ENCODE measurements at regions not wholly inside any gene's neighbourhood (a gene's known extent, or its start where the extent isn't known, plus 50 kb on each side); places are given as distances from the start of the nearest gene placed in this dataset.

- 84 to 90% methylated on average over 4 of the region's 4 CpGs for WGBS, 2 donors
- TF ChIP-seq, protein P1, sequence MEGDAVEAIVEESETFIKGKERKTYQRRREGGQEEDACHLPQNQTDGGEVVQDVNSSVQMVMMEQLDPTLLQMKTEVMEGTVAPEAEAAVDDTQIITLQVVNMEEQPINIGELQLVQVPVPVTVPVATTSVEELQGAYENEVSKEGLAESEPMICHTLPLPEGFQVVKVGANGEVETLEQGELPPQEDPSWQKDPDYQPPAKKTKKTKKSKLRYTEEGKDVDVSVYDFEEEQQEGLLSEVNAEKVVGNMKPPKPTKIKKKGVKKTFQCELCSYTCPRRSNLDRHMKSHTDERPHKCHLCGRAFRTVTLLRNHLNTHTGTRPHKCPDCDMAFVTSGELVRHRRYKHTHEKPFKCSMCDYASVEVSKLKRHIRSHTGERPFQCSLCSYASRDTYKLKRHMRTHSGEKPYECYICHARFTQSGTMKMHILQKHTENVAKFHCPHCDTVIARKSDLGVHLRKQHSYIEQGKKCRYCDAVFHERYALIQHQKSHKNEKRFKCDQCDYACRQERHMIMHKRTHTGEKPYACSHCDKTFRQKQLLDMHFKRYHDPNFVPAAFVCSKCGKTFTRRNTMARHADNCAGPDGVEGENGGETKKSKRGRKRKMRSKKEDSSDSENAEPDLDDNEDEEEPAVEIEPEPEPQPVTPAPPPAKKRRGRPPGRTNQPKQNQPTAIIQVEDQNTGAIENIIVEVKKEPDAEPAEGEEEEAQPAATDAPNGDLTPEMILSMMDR (IDR thresholded peaks at IDR 0.05), result no peak
- no peak for TF ChIP-seq POLR2A (IDR thresholded peaks at IDR 0.05)
- intact Hi-C loops (cut with DNase I; ENCODE audit: low total_unique reads), result no loop called here
- H3K4me3 ChIP-seq (ENCODE audit: low read depth, poor library complexity, severe bottlenecking), result no peak overlapping the region
- DNase-seq (ENCODE audit: low spot score in 2 of 2), result no peak
Measured at GRCh38 chr18:74005320-74006109, 142.1 kb downstream of the FBXO15 start.

GRCh38 chr18:73992242-73993022, 155.2 kb downstream of the FBXO15 start:
- WGBS, 2 donors, result 74 to 80% methylated on average over 5 of the region's 5 CpGs
- intact Hi-C loops (cut with DNase I; ENCODE audit: low total_unique reads), result no loop called here
- H3K4me3 ChIP-seq (ENCODE audit: low read depth, poor library complexity, severe bottlenecking), result no peak overlapping the region
- TF ChIP-seq, protein P1 (IDR thresholded peaks at IDR 0.05), result no peak
- TF ChIP-seq POLR2A (IDR thresholded peaks at IDR 0.05), result no peak
- DNase-seq (ENCODE audit: low spot score in 2 of 2), result no peak

DNA sequence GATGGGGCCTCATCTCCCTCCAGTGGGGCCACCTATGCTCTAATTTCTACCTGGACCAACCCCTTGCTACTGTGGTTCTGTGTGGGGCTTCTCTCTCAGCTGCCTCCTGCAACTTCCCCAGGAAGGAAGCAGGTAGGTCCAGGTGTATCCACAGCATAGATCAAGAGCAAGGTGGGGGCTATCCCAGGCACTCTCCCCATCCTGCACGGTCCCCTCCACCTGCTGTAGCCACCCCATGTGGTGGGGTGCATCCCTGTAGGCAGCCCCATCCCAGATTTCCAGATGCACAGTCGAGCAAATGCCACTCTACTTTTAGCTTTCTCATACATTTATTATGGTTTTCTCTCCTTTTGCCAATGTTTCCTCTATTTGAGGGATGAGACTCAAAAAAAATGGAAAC, 156.1 kb downstream of the FBXO15 start:
- TF ChIP-seq, protein P1 (IDR thresholded peaks at IDR 0.05), result no peak
- no peak for TF ChIP-seq POLR2A (IDR thresholded peaks at IDR 0.05)
- DNase-seq (ENCODE audit: low spot score in 2 of 2), result no peak
- 63 to 75% methylated on average over 2 of the region's 2 CpGs for WGBS, 2 donors
- H3K4me3 ChIP-seq (ENCODE audit: low read depth, poor library complexity, severe bottlenecking), result no peak overlapping the region
- intact Hi-C loops (cut with DNase I; ENCODE audit: low total_unique reads), result no loop called here

- TF ChIP-seq, protein P1 (IDR thresholded peaks at IDR 0.05), result no peak
- no peak for TF ChIP-seq POLR2A (IDR thresholded peaks at IDR 0.05)
- WGBS, 2 donors, result 88 to 94% methylated on average over 6 of the region's 6 CpGs
- H3K4me3 ChIP-seq (ENCODE audit: low read depth, poor library complexity, severe bottlenecking), result no peak overlapping the region
- intact Hi-C loops (cut with DNase I; ENCODE audit: low total_unique reads), result no loop called here
- no peak for DNase-seq (ENCODE audit: low spot score in 2 of 2)
Measured at GRCh38 chr18:73990258-73990657, 157.4 kb downstream of the FBXO15 start.

DNA sequence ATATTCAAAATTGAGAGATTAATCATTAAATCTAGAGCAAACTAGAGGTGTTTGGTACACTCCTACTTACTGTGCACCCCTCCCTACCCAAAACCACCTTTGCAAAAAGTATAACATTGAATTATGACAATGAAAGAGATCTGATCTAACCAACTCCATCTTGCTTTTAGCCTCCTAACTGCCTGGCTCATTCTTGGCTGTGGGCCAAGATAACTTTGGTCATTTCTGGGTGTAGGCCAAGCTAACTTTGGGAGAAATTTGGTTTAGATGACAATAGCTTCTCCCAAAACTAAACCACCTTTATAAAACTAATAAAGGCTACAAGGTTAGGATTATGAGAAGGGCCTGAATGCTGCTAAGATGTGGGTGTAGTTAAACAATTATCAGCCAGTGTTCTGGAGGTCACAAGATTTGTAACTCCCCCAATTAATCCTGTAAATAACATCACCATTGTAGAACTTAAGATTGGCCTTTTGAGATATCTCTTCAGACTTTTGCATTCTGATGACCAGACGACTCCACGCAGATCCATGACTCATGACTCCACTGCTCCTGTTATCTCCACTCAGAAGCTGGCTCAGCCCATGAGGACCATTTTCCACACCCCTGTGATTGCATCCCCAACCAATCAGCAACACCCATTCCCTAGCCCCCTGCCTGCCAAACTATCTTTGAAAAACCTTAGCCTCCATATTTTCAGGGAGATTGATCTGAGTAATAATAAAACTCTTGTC, 160.2 kb downstream of the FBXO15 start:
- intact Hi-C loops (cut with DNase I; ENCODE audit: low total_unique reads), result no loop called here
- peak in 1 of 2 donors; percentile 57 for DNase-seq (ENCODE audit: low spot score in 2 of 2)

More for the DNA sequence above, 160.2 kb downstream of the FBXO15 start:
- 96 to 98% methylated on average over 2 of the region's 2 CpGs for WGBS, 2 donors
- no peak overlapping the region for H3K4me3 ChIP-seq (ENCODE audit: low read depth, poor library complexity, severe bottlenecking)
- TF ChIP-seq, protein P1 (IDR thresholded peaks at IDR 0.05), result no peak
- TF ChIP-seq POLR2A (IDR thresholded peaks at IDR 0.05), result no peak
